ENCODE measurements at regions not wholly inside any gene's neighbourhood (a gene's known extent, or its start where the extent isn't known, plus 50 kb on each side); places are given as distances from the start of the nearest gene placed in this dataset.

- TF ChIP-seq CTCF (IDR thresholded peaks at IDR 0.05) = no peak
- TF ChIP-seq EZH2 (IDR thresholded peaks at IDR 0.05; ENCODE audit: borderline replicate concordance, insufficient read depth, low read depth, low read length, poor library complexity, severe bottlenecking) = no peak
These were observed 61.7 kb upstream of the CNTNAP2 start for GRCh38 chr7:146054909-146055308.
